IMR-90 (cell line): ENCODE measurements at regions not wholly inside any gene's neighbourhood (a gene's known extent, or its start where the extent isn't known, plus 50 kb on each side); places are given as distances from the start of the nearest gene placed in this dataset.

Experiments
- ATAC-seq: fragments of 200-7000 bp; cut with Tn5 transposase; 2 replicates; pipeline ENCODE4 v1.9.1; 2020; ENCODE audit warnings: low read depth, mild to moderate bottlenecking, moderate library complexity
- BruUV-seq: library from RNA; stranded (reverse); fragments of 400-500 nt; replicated peaks from 2 replicates; lab custom pipeline; 2021; lab: Mats Ljungman, UMichigan
- CTCF ChIA-PET: fragments of 300-600 bp; formaldehyde crosslinking; extraction: SDS; loops from one replicate; lab custom pipeline; 2021; ENCODE audit warnings: antibody characterized with exemption; lab: Yijun Ruan, JAX
- POLR2A ChIA-PET: fragments of 300-600 bp; sonication (Branson Sonifier 250); formaldehyde crosslinking; loops from one replicate; lab custom pipeline; 2022; ENCODE audit warnings: antibody characterized with exemption; ENCODE audit not compliant: unreplicated experiment; lab: Charles Lee
- DNase-seq: peaks from one replicate; pipeline ENCODE4 v3.0.0; 2013
- H2AFZ ChIP-seq: replicated peaks from 2 replicates; pipeline ENCODE3; 2013; ENCODE audit warnings: low read length, mild to moderate bottlenecking; ENCODE audit not compliant: poor library complexity
- H2AK5ac ChIP-seq: 2 replicates; pipeline ENCODE4 v1.6.1; 2013; ENCODE audit warnings: low read depth, low read length, inconsistent platforms
- H2AK9ac ChIP-seq: replicated peaks from 2 replicates; pipeline ENCODE3; 2013; ENCODE audit warnings: mild to moderate bottlenecking, low read depth, low read length, moderate library complexity; ENCODE audit not compliant: poor library complexity
- H2BK120ac ChIP-seq: 2 replicates; pipeline ENCODE4 v1.6.1; 2013; ENCODE audit warnings: low read depth, low read length, inconsistent platforms
- H2BK15ac ChIP-seq: 3 replicates; pipeline ENCODE4 v1.6.1; 2013; ENCODE audit warnings: low read depth, low read length, inconsistent platforms
- H2BK20ac ChIP-seq: 2 replicates; pipeline ENCODE4 v1.6.1; 2013; ENCODE audit warnings: low read depth, mild to moderate bottlenecking, inconsistent platforms, low read length, moderate library complexity
- H2BK5ac ChIP-seq: 2 replicates; pipeline ENCODE4 v1.6.1; 2013; ENCODE audit warnings: mild to moderate bottlenecking, low read depth, low read length, inconsistent platforms; ENCODE audit not compliant: poor library complexity, severe bottlenecking
- H3K14ac ChIP-seq: replicated peaks from 2 replicates; pipeline ENCODE4 v1.6.1; 2013; ENCODE audit warnings: low read depth, low read length, inconsistent platforms
- H3K18ac ChIP-seq: 2 replicates; pipeline ENCODE4 v1.6.1; 2013; ENCODE audit warnings: low read depth, low read length, control low read depth
- H3K23ac ChIP-seq: 2 replicates; pipeline ENCODE4 v1.6.1; 2013; ENCODE audit warnings: low read depth, low read length, inconsistent platforms
- H3K27ac ChIP-seq: 2 replicates; pipeline ENCODE4 v1.5.1; 2013; ENCODE audit warnings: mild to moderate bottlenecking, control low read depth, low read length; ENCODE audit not compliant: insufficient read depth
- H3K27me3 ChIP-seq: 2 replicates; pipeline ENCODE4 v1.6.1; 2013; ENCODE audit warnings: low read length; ENCODE audit not compliant: control insufficient read depth, insufficient read depth
- H3K36me3 ChIP-seq: 2 replicates; pipeline ENCODE4 v1.6.1; 2013; ENCODE audit warnings: low read length, mixed read lengths; ENCODE audit not compliant: control insufficient read depth, insufficient read depth
- H3K4ac ChIP-seq: 2 replicates; pipeline ENCODE4 v1.6.1; 2013; ENCODE audit warnings: low read depth, low read length, inconsistent platforms
- H3K4me1 ChIP-seq: 2 replicates; pipeline ENCODE4 v1.6.1; 2013; ENCODE audit warnings: low read length, mixed read lengths; ENCODE audit not compliant: control insufficient read depth, insufficient read depth
- H3K4me2 ChIP-seq: 2 replicates; pipeline ENCODE4 v1.6.1; 2013; ENCODE audit warnings: low read depth, mild to moderate bottlenecking, control low read depth, low read length, moderate library complexity
- H3K4me3 ChIP-seq: 2 replicates; pipeline ENCODE4 v1.5.1; 2013; ENCODE audit warnings: low read depth, mild to moderate bottlenecking, control low read depth, low read length, moderate library complexity; ENCODE audit not compliant: insufficient read depth
- H3K56ac ChIP-seq: 2 replicates; pipeline ENCODE4 v1.6.1; 2013; ENCODE audit warnings: low read length, inconsistent platforms; ENCODE audit not compliant: insufficient read depth; ENCODE audit errors: extremely low read depth
- H3K79me1 ChIP-seq, 2 experiments: 2 replicates each; pipeline ENCODE4 v1.6.1; 2013; ENCODE audit warnings: low read length in 2 of 2, inconsistent platforms in 1 of 2, low read depth in 1 of 2
- H3K9ac ChIP-seq: 2 replicates; pipeline ENCODE4 v1.6.1; 2013; ENCODE audit warnings: low read depth, low read length, control low read depth
- H3K9me1 ChIP-seq: 2 replicates; pipeline ENCODE4 v1.6.1; 2013; ENCODE audit warnings: low read length, inconsistent platforms; ENCODE audit not compliant: insufficient read depth
- H3K9me3 ChIP-seq: 2 replicates; pipeline ENCODE4 v1.6.1; 2013; ENCODE audit warnings: low read length; ENCODE audit not compliant: control insufficient read depth, insufficient read depth
- H4K20me1 ChIP-seq: 2 replicates; pipeline ENCODE4 v1.6.1; 2013; ENCODE audit warnings: low read length, inconsistent platforms; ENCODE audit not compliant: insufficient read depth
- H4K5ac ChIP-seq: 2 replicates; pipeline ENCODE4 v1.6.1; 2013; ENCODE audit warnings: mild to moderate bottlenecking, low read depth, low read length, control low read depth
- H4K8ac ChIP-seq, 2 experiments: 2 replicates each; pipeline ENCODE4 v1.6.1; 2013; ENCODE audit warnings: low read depth in 2 of 2, low read length in 2 of 2, control low read depth in 1 of 2, inconsistent platforms in 1 of 2
- H4K91ac ChIP-seq: 2 replicates; pipeline ENCODE4 v1.6.1; 2013; ENCODE audit warnings: low read depth, low read length, inconsistent platforms; ENCODE audit not compliant: insufficient read depth
- BHLHE40 ChIP-seq: fragments of 150-350 bp; IDR thresholded peaks from 2 replicates; pipeline ENCODE4 v1.6.1; 2016; ENCODE audit warnings: mild to moderate bottlenecking, low read depth, low read length
- CEBPB ChIP-seq: IDR thresholded peaks from 2 replicates; pipeline ENCODE4 v1.6.1; 2012; ENCODE audit warnings: low read depth, low read length, improper control_type of control experiment
- CHD1 ChIP-seq: IDR thresholded peaks from 2 replicates; pipeline ENCODE4 v1.6.1; 2012; ENCODE audit warnings: low read depth, low read length, improper control_type of control experiment
- CTCF ChIP-seq: conservative IDR thresholded peaks from 2 replicates; pipeline ENCODE4 v1.5.1; 2012; ENCODE audit warnings: mild to moderate bottlenecking, low read depth, low read length, improper control_type of control experiment
- MAFK ChIP-seq: IDR thresholded peaks from 2 replicates; pipeline ENCODE4 v1.6.1; 2012; ENCODE audit warnings: low read depth, low read length, improper control_type of control experiment
- MAZ ChIP-seq: IDR thresholded peaks from 2 replicates; pipeline ENCODE4 v1.6.1; 2012; ENCODE audit warnings: low read depth, mild to moderate bottlenecking, low read length, improper control_type of control experiment, moderate library complexity, borderline replicate concordance
- MXI1 ChIP-seq: IDR thresholded peaks from 2 replicates; pipeline ENCODE4 v1.6.1; 2012; ENCODE audit warnings: low read depth, mild to moderate bottlenecking, low read length, moderate library complexity, borderline replicate concordance
- POLR2A ChIP-seq: IDR thresholded peaks from 2 replicates; pipeline ENCODE4 v1.6.1; 2012; ENCODE audit warnings: mild to moderate bottlenecking, low read depth, low read length
- RAD21 ChIP-seq: IDR thresholded peaks from 2 replicates; pipeline ENCODE4 v1.6.1; 2012; ENCODE audit warnings: low read length, improper control_type of control experiment
- RCOR1 ChIP-seq: IDR thresholded peaks from 2 replicates; pipeline ENCODE4 v1.6.1; 2012; ENCODE audit warnings: mild to moderate bottlenecking, low read length, improper control_type of control experiment; ENCODE audit not compliant: insufficient replicate concordance
- RFX5 ChIP-seq: IDR thresholded peaks from 2 replicates; pipeline ENCODE4 v1.8.0; 2012; ENCODE audit warnings: low read depth, mild to moderate bottlenecking, low read length, moderate library complexity
- SMC3 ChIP-seq: fragments of 150-350 bp; IDR thresholded peaks from 2 replicates; pipeline ENCODE4 v1.6.1; 2016; ENCODE audit warnings: low read depth, mild to moderate bottlenecking, antibody characterized with exemption, low read length, moderate library complexity
- USF2 ChIP-seq: fragments of 150-350 bp; IDR thresholded peaks from 2 replicates; pipeline ENCODE4 v1.6.1; 2017; ENCODE audit warnings: mild to moderate bottlenecking, antibody characterized with exemption, low read length, low read depth
- WGBS, 2 experiments: methylation state at CpG; one replicate each; pipeline versions ENCODE4 v1.1.5 to v1.1.7; 2013; ENCODE audit warnings: missing lambda C conversion rate in 2 of 2; ENCODE audit not compliant: insufficient read length in 1 of 2; ENCODE audit errors: extremely low coverage in 2 of 2; 5-methylcytosine and 5-hydroxymethylcytosine counted together
- dilution Hi-C: fragments of 300-500 bp; cut with HindIII; formaldehyde crosslinking; loops from one replicate; pipeline ENCODE4 v1.14.3; 2018; ENCODE audit warnings: low sequenced_read_pairs; ENCODE audit not compliant: unreplicated experiment
- in situ Hi-C: fragments of 300-500 bp; cut with MboI; formaldehyde crosslinking; loops from 3 replicates; pipeline ENCODE4 v1.14.3; 2019; ENCODE audit warnings: low sequenced_read_pairs, inconsistent platforms, mixed read lengths
- intact Hi-C: fragments of 100-400 bp; cut with micrococcal nuclease; formaldehyde crosslinking; loops from 2 replicates; pipeline ENCODE4 v1.10.0; 2022
- TF ChIP-seq, protein P1 (sequence below): fragments of 150-350 bp; IDR thresholded peaks from 2 replicates; pipeline ENCODE4 v1.6.1; 2016; ENCODE audit warnings: low read depth, mild to moderate bottlenecking, low read length, moderate library complexity, borderline replicate concordance

DNA sequence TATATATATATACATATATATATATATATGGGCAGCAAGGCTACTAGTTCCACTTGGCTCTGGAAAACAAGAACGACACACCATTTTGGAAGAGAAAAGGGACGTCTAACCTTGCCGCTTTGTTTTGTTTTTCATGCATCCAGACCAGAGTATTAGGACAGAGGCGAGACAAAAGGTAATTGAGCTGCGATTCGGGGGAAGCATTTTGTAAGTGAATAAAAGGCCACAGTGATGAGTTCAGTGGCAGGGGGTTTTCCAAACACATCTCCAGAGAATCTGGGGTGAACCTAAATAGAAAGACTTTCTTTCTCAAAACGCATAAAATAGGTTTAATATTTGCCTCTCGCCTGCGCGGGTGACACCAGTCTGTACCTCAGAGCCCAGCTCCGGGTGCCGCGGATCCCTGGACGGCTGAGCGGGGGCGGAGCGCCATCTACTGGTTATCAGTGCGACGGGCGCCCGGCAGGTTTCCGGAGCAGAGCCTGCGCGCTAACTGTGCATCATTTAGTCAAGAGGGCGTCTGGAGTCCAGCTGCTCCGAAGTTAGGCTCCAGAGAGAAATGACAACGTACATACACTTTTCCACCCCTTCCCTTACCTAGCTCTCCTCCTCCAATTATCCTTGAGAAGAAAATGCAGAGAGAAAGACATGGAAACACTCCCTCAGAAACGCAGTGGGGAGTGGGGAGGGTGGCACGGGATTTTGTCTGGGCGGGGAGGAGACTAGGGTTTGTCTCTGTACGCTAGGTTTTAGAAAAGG, 262.3 kb downstream of the TBC1D4 start:
- H3K14ac ChIP-seq, result no peak overlapping the region
- no peaks in the 10 kb centered on the region for H3K9me3 ChIP-seq
- ATAC-seq, result peak; percentile 99
- peak; percentile 57 for DNase-seq
- H2BK120ac ChIP-seq, result no peak overlapping the region
- no peak overlapping the region for H3K27ac ChIP-seq
- H4K8ac ChIP-seq, result no peak overlapping the region
- no peaks in the 10 kb centered on the region for H3K4me1 ChIP-seq
- no peaks in the 10 kb centered on the region for H3K36me3 ChIP-seq
- 5% methylated on average over 10 of the region's 31 CpGs; no CpG with 5 or more reads in 1 of the 2 experiments for WGBS, 2 experiments
- no peaks in the 10 kb centered on the region for H3K79me1 ChIP-seq
- H4K91ac ChIP-seq, result 0 out of 2 replicates have a peak overlapping the region, but pooled peaks have one; percentile 0
- H3K18ac ChIP-seq, result no peak overlapping the region
- H3K27me3 ChIP-seq, result peaks cover 19% of the 10 kb centered on the region
- no peak overlapping the region for H2BK15ac ChIP-seq
- in situ Hi-C loops, result loop anchor here (25.0 kb wide), 2 partner anchors 1082 to 1457 kb away; partner anchors contain the start of gene KLF12
- H3K4ac ChIP-seq, result no peak overlapping the region
- CTCF ChIA-PET, result interaction anchor here (0.5 to 1.6 kb wide), 17 partner anchors 8 to 1497 kb away, joined by 3 to 5 read pairs (median 4); no protein-coding TSS in a partner anchor
- H4K20me1 ChIP-seq, result no peaks in the 10 kb centered on the region
- H3K9ac ChIP-seq, result no peak overlapping the region
- dilution Hi-C loops, result no loop called here
- POLR2A ChIA-PET, result interaction anchor here (0.5 kb wide), 1 partner anchor 288 kb away, joined by 4 read pairs; no protein-coding TSS in a partner anchor
- no peaks in the 10 kb centered on the region for H3K9me1 ChIP-seq
- H2BK20ac ChIP-seq, result no peak overlapping the region
- intact Hi-C loops, result loop anchor here (1.0 to 10.0 kb wide), 6 partner anchors 315 to 1465 kb away; no protein-coding TSS in a partner anchor
- peak overlapping the region; percentile 68 for H2AFZ ChIP-seq
- no peak overlapping the region for H2AK9ac ChIP-seq
- BruUV-seq, result no TSS peak
- H4K5ac ChIP-seq, result no peak overlapping the region
- peak overlapping the region; percentile 87 for H3K4me2 ChIP-seq
- H3K23ac ChIP-seq, result no peak overlapping the region
- H2BK5ac ChIP-seq, result no peak overlapping the region
- no peak overlapping the region for H2AK5ac ChIP-seq
- H3K56ac ChIP-seq, result no peak overlapping the region
- H3K4me3 ChIP-seq, result peak overlapping the region; percentile 24
- TF ChIP-seq POLR2A (peak; percentile 52; the same call in 1 of the 2 replicates), MAFK (no peak), USF2 (no peak), RAD21 (peak; percentile 97), CEBPB (no peak), CTCF (peak; percentile 98), RFX5 (no peak), RCOR1 (no peak), BHLHE40 (no peak), MAZ (peak; percentile 19; the same call in 1 of the 2 replicates), MXI1 (no peak), CHD1 (no peak), SMC3 (peak; percentile 89)
- TF ChIP-seq, protein P1, sequence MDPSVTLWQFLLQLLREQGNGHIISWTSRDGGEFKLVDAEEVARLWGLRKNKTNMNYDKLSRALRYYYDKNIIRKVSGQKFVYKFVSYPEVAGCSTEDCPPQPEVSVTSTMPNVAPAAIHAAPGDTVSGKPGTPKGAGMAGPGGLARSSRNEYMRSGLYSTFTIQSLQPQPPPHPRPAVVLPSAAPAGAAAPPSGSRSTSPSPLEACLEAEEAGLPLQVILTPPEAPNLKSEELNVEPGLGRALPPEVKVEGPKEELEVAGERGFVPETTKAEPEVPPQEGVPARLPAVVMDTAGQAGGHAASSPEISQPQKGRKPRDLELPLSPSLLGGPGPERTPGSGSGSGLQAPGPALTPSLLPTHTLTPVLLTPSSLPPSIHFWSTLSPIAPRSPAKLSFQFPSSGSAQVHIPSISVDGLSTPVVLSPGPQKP, result no peak
